OCI-LY7 (cell line): ENCODE measurements at regions not wholly inside any gene's neighbourhood (a gene's known extent, or its start where the extent isn't known, plus 50 kb on each side); places are given as distances from the start of the nearest gene placed in this dataset.

Experiments
- CTCF ChIP-seq: fragments of 200-600 bp; sonication (generic); conservative IDR thresholded peaks from 2 replicates; pipeline ENCODE4 v1.5.1; 2014; ENCODE audit warnings: mild to moderate bottlenecking, antibody characterized with exemption, low read length, moderate library complexity, mixed read lengths
- EZH2phosphoT487 ChIP-seq: fragments of 200-600 bp; sonication (generic); IDR thresholded peaks from 2 replicates; pipeline ENCODE4 v1.6.1; 2018; ENCODE audit warnings: low read depth, borderline replicate concordance, mild to moderate bottlenecking, mixed run types, antibody characterized with exemption, low read length, moderate library complexity, mixed read lengths

- TF ChIP-seq CTCF: no peak
- no peak for TF ChIP-seq EZH2phosphoT487
Observed at GRCh38 chr7:131869169-131869844, 312.9 kb upstream of the PODXL start.
